GM19455 (cell line): ENCODE measurements at regions not wholly inside any gene's neighbourhood (a gene's known extent, or its start where the extent isn't known, plus 50 kb on each side); places are given as distances from the start of the nearest gene placed in this dataset.
"Not testable (repeated sequence)": the region's sequence is repeated elsewhere in the genome, so short reads cannot be mapped to it uniquely, and the experiment has no call there.

ENCODE experiments used
- ATAC-seq: cut with Tn5 transposase; IDR thresholded peaks from one replicate; pipeline ENCODE4 v1.9.1; 2021; ENCODE audit not compliant: unreplicated experiment

- ATAC-seq, result peak; percentile 27
Measured at GRCh38 chr1:161454865-161455707, 50.2 kb upstream of the FCGR2A start.

GRCh38 chr1:161453950-161454864, 51.0 kb upstream of the FCGR2A start:
- ATAC-seq, result peak; percentile 58

GRCh38 chr1:161451698-161452348, 53.4 kb upstream of the FCGR2A start:
- ATAC-seq, result not testable (repeated sequence)

- ATAC-seq, result peak; percentile 34
Measured at GRCh38 chr1:161447760-161448332, 57.4 kb upstream of the FCGR2A start.

GRCh38 chr1:161447040-161447759, 58.1 kb upstream of the FCGR2A start:
- peak; percentile 60 for ATAC-seq

GRCh38 chr1:161444725-161445124, 60.5 kb upstream of the FCGR2A start:
- ATAC-seq, result not testable (repeated sequence)

GRCh38 chr1:161444255-161444654, 61.0 kb upstream of the FCGR2A start:
- not testable (repeated sequence) for ATAC-seq

- peak; percentile 62 for ATAC-seq
Measured at GRCh38 chr1:161440312-161440894, 64.9 kb upstream of the FCGR2A start.

GRCh38 chr1:161439280-161440232, 65.7 kb upstream of the FCGR2A start:
- no peak for ATAC-seq

- not testable (repeated sequence) for ATAC-seq
Measured at GRCh38 chr1:161433191-161433590, 65.5 kb upstream of the CFAP126 start.

- no peak for ATAC-seq
Measured at GRCh38 chr1:161432091-161432490, 64.4 kb upstream of the CFAP126 start.

- ATAC-seq, result no peak
Measured at GRCh38 chr1:161427733-161428516, 60.2 kb upstream of the CFAP126 start.

GRCh38 chr1:161422914-161423313, 55.2 kb upstream of the CFAP126 start:
- ATAC-seq, result not testable (repeated sequence)

- no peak for ATAC-seq
Measured at GRCh38 chr1:161421456-161421855, 53.8 kb upstream of the CFAP126 start.

GRCh38 chr1:161420763-161421455, 53.2 kb upstream of the CFAP126 start:
- no peak for ATAC-seq

- not testable (repeated sequence) for ATAC-seq
Measured at GRCh38 chr1:161417536-161417935, 49.9 kb upstream of the CFAP126 start.
